T-cell (primary cell): ENCODE measurements at regions not wholly inside any gene's neighbourhood (a gene's known extent, or its start where the extent isn't known, plus 50 kb on each side); places are given as distances from the start of the nearest gene placed in this dataset.

Source experiments
- ATAC-seq, 4 experiments: fragments of 200-7000 bp in 3 of 4; fragments of 150-1000 bp in 1 of 4; cut with Tn5 transposase; replicated peaks in 1 of 4; 1 replicate in 3 of 4; 2 replicates in 1 of 4; pipeline ENCODE4 v1.10.0; 2021; ENCODE audit warnings: moderate library complexity in 3 of 4, mild to moderate bottlenecking in 2 of 4, moderate number of reproducible peaks in 1 of 4
- CTCF ChIA-PET, 2 donors: fragments of 300-600 bp; sonication (Branson Sonifier 250); formaldehyde crosslinking; loops; one replicate each; lab custom pipeline; 2022; ENCODE audit warnings: antibody characterized with exemption in 2 of 2; lab: Charles Lee
- POLR2A ChIA-PET, 2 donors: fragments of 300-600 bp; sonication (Branson Sonifier 250); formaldehyde crosslinking; loops; one replicate each; lab custom pipeline; 2022; ENCODE audit warnings: antibody characterized with exemption in 2 of 2; lab: Charles Lee
- DNase-seq, 35 experiments: peaks; one replicate each; pipeline versions ENCODE4 v3.0.0 to v3.0.0-alpha.2; 2013 to 2023
- H3K27ac ChIP-seq: one replicate; pipeline ENCODE4 v1.5.1; 2013; ENCODE audit warnings: low read length
- H3K27me3 ChIP-seq, 2 experiments: replicated peaks in 1 of 2; 1 replicate in 1 of 2; 2 replicates in 1 of 2; pipeline versions ENCODE4 v1.6.1 to v1.7.0; 2013; ENCODE audit warnings: low read length in 1 of 2, mixed read lengths in 1 of 2; ENCODE audit not compliant: control insufficient read depth in 2 of 2, insufficient read depth in 2 of 2; ENCODE audit errors: extremely low read depth in 1 of 2
- H3K36me3 ChIP-seq, 2 donors: 1 replicate in 1 of 2; 2 replicates in 1 of 2; pipeline versions ENCODE4 v1.6.1 to v1.7.0; 2013; ENCODE audit warnings: low read length in 1 of 2; ENCODE audit not compliant: control insufficient read depth in 2 of 2, insufficient read depth in 1 of 2; ENCODE audit errors: extremely low read depth in 1 of 2
- H3K4me1 ChIP-seq, 2 experiments: 1 replicate in 1 of 2; 2 replicates in 1 of 2; pipeline versions ENCODE4 v1.6.1 to v1.7.0; 2013; ENCODE audit warnings: low read length in 2 of 2, mixed read lengths in 1 of 2; ENCODE audit not compliant: insufficient read depth in 2 of 2, control insufficient read depth in 1 of 2; ENCODE audit errors: extremely low read depth in 1 of 2
- H3K4me3 ChIP-seq, 2 donors: 1 replicate in 1 of 2; 2 replicates in 1 of 2; pipeline versions ENCODE4 v1.5.1 to v1.7.0; 2013; ENCODE audit warnings: mild to moderate bottlenecking in 2 of 2, low read length in 1 of 2, moderate library complexity in 1 of 2; ENCODE audit not compliant: control insufficient read depth in 1 of 2; ENCODE audit errors: extremely low read depth in 1 of 2
- H3K9me3 ChIP-seq: 2 replicates; pipeline ENCODE4 v1.7.0; 2013
- H3K27ac Mint-ChIP-seq, 2 donors: one replicate each; pipeline ENCODE4 v1.8.0; 2020 to 2021; ENCODE audit warnings: mild to moderate bottlenecking in 2 of 2, mixed read lengths in 2 of 2
- H3K27me3 Mint-ChIP-seq, 2 donors: one replicate each; pipeline ENCODE4 v1.8.0; 2021 to 2022; ENCODE audit warnings: mixed read lengths in 2 of 2
- H3K36me3 Mint-ChIP-seq: one replicate; pipeline ENCODE4 v1.8.0; 2021; ENCODE audit warnings: mixed read lengths
- H3K4me1 Mint-ChIP-seq, 3 donors: one replicate each; pipeline ENCODE4 v1.8.0; 2020 to 2022; ENCODE audit warnings: mixed read lengths in 3 of 3, mild to moderate bottlenecking in 1 of 3
- H3K4me3 Mint-ChIP-seq, 3 donors: one replicate each; pipeline ENCODE4 v1.8.0; 2020 to 2022; ENCODE audit warnings: mild to moderate bottlenecking in 3 of 3, mixed read lengths in 3 of 3, moderate library complexity in 3 of 3
- H3K9me3 Mint-ChIP-seq, 3 donors: one replicate each; pipeline ENCODE4 v1.8.0; 2020 to 2022; ENCODE audit warnings: mixed read lengths in 3 of 3
- WGBS: methylation state at CpG from one replicate; pipeline ENCODE4 v1.1.5; 2013; ENCODE audit warnings: missing lambda C conversion rate; ENCODE audit not compliant: insufficient coverage; 5-methylcytosine and 5-hydroxymethylcytosine counted together

GRCh38 chr5:120405923-120406322 is 58.2 kb upstream of the PRR16 start:
- CTCF ChIA-PET: no interaction called here

DNA sequence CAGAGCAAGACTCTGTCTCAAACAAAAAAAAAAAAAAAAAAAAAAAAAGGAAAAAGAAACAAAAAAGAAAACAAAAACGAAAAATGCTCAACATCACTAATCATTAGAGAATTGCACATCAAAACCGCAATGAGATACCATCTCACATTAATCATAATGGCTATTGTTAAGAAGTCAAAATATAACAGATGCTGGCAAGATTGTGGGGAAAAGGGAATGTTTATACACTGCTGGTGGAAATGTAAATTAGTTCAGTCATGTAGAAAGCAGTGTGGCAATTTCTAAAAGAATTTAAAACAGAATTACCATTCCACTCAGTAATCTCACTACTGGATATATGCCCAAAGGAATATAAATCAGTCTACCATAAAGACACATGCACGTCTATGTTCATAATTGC is 50.4 kb upstream of the PRR16 start:
- Histone ChIP-seq H3K27ac (no peak overlapping the region), H3K36me3 (no peaks in the 10 kb centered on the region), H3K4me1 (no peaks in the 10 kb centered on the region), H3K27me3 (no peaks in the 10 kb centered on the region), H3K4me3 (no peak overlapping the region), H3K9me3 (no peaks in the 10 kb centered on the region)
- Mint-ChIP-seq H3K4me3 (no peak overlapping the region), H3K9me3 (peaks cover 5 to 13% (median 9%) of the 10 kb centered on the region in 3 donors), H3K27me3 (no peaks in the 10 kb centered on the region), H3K4me1 (no peaks in the 10 kb centered on the region), H3K36me3 (no peaks in the 10 kb centered on the region), H3K27ac (no peak overlapping the region)
- DNase-seq: no peak
- CTCF ChIA-PET: no interaction called here
- ATAC-seq: no peak
- WGBS: no CpG with 5 or more reads among the region's 3 CpGs
- POLR2A ChIA-PET: no interaction called here

More at GRCh38 chr5:120405923-120406322, 58.2 kb upstream of the PRR16 start:
- Histone ChIP-seq H3K27me3 (no peaks in the 10 kb centered on the region), H3K36me3 (no peaks in the 10 kb centered on the region), H3K9me3 (no peaks in the 10 kb centered on the region), H3K27ac (no peak overlapping the region), H3K4me3 (no peak overlapping the region), H3K4me1 (no peaks in the 10 kb centered on the region)
- ATAC-seq: no peak
- H3K4me1 Mint-ChIP-seq: no peaks in the 10 kb centered on the region
- DNase-seq: no peak
- POLR2A ChIA-PET: no interaction called here
- no peak overlapping the region for H3K4me3 Mint-ChIP-seq
- no peak overlapping the region for H3K27ac Mint-ChIP-seq
- no peaks in the 10 kb centered on the region for H3K27me3 Mint-ChIP-seq
- H3K9me3 Mint-ChIP-seq: peaks cover 6 to 16% (median 13%) of the 10 kb centered on the region in 3 donors
- no peaks in the 10 kb centered on the region for H3K36me3 Mint-ChIP-seq
